ENCODE measurements at regions not wholly inside any gene's neighbourhood (a gene's known extent, or its start where the extent isn't known, plus 50 kb on each side); places are given as distances from the start of the nearest gene placed in this dataset.
A peak's percentile ranks its signal among the peaks of the same experiment; 100 is the strongest.

GRCh38 chr11:8340296-8340695 lies 76.6 kb upstream of the LMO1 start:
- DNase-seq: no peak
- Histone ChIP-seq H3K4me1 (peaks cover 0 to 41% (median 23%) of the 10 kb centered on the region in 6 donors), H3K27me3 (replicated peaks in 1 of 7) (peaks cover 0 to 6% (median 0%) of the 10 kb centered on the region in 7 donors), H3K9me3 (no peaks in the 10 kb centered on the region), H3K36me3 (no peaks in the 10 kb centered on the region), H3K4me3 (no peak overlapping the region), H3K27ac (no peak overlapping the region)
- WGBS, 5 donors: 57 to 90% (median 79%) methylated on average over 1 of the region's 1 CpG
- intact Hi-C loops (cut with DNase I; ENCODE audit: low total_unique reads): no loop called here
- TF ChIP-seq POLR2AphosphoS5 (IDR thresholded peaks at IDR 0.05) (no peak), CTCF (IDR thresholded peaks at IDR 0.05 in 8 of 11, conservative IDR thresholded peaks at IDR 0.05 in 3 of 11) (no peak), POLR2A (IDR thresholded peaks at IDR 0.05) (no peak)

GRCh38 chr11:8339592-8340022 lies 75.9 kb upstream of the LMO1 start:
- no peaks in the 10 kb centered on the region for H3K36me3 ChIP-seq
- no peak overlapping the region for H3K4me3 ChIP-seq
- H3K9me3 ChIP-seq: no peaks in the 10 kb centered on the region
- H3K27ac ChIP-seq: no peak overlapping the region
- intact Hi-C loops (cut with DNase I; ENCODE audit: low total_unique reads): no loop called here
- H3K4me1 ChIP-seq: peaks cover 0 to 41% (median 23%) of the 10 kb centered on the region in 6 donors
- DNase-seq: no peak
- WGBS, 5 donors: 67 to 87% (median 78%) methylated on average over 20 to 25 of the region's 25 CpGs
- TF ChIP-seq POLR2AphosphoS5 (IDR thresholded peaks at IDR 0.05): no peak
- TF ChIP-seq CTCF (IDR thresholded peaks at IDR 0.05 in 8 of 11, conservative IDR thresholded peaks at IDR 0.05 in 3 of 11): no peak
- no peak for TF ChIP-seq POLR2A (IDR thresholded peaks at IDR 0.05)
- peaks cover 0 to 6% (median 0%) of the 10 kb centered on the region in 7 donors for H3K27me3 ChIP-seq (replicated peaks in 1 of 7)

GRCh38 chr11:8338138-8338537 lies 74.5 kb upstream of the LMO1 start:
- DNase-seq: no peak
- TF ChIP-seq POLR2AphosphoS5 (IDR thresholded peaks at IDR 0.05) (no peak), CTCF (IDR thresholded peaks at IDR 0.05 in 8 of 11, conservative IDR thresholded peaks at IDR 0.05 in 3 of 11) (peak in 9 of 11 experiments; percentile 25 to 71 (median 61)), POLR2A (IDR thresholded peaks at IDR 0.05) (no peak)
- Histone ChIP-seq H3K36me3 (no peaks in the 10 kb centered on the region), H3K9me3 (no peaks in the 10 kb centered on the region), H3K27ac (peak overlapping the region in 4 of 8 donors; percentile 17 to 22 (median 20)), H3K27me3 (replicated peaks in 1 of 7) (peaks cover 0 to 6% (median 0%) of the 10 kb centered on the region in 7 donors), H3K4me3 (no peak overlapping the region), H3K4me1 (peaks cover 0 to 39% (median 17%) of the 10 kb centered on the region in 6 donors)
- intact Hi-C loops (cut with DNase I; ENCODE audit: low total_unique reads): no loop called here
- 47 to 59% (median 50%) methylated on average over 5 to 8 of the region's 8 CpGs for WGBS, 5 donors

GRCh38 chr11:8337130-8337795 lies 73.6 kb upstream of the LMO1 start:
- Histone ChIP-seq H3K27ac (no peak overlapping the region), H3K27me3 (replicated peaks in 1 of 7) (peaks cover 0 to 6% (median 0%) of the 10 kb centered on the region in 7 donors), H3K4me1 (peaks cover 0 to 37% (median 14%) of the 10 kb centered on the region in 6 donors), H3K36me3 (no peaks in the 10 kb centered on the region), H3K4me3 (no peak overlapping the region), H3K9me3 (no peaks in the 10 kb centered on the region)
- 52 to 75% (median 65%) methylated on average over 17 to 19 of the region's 19 CpGs for WGBS, 5 donors
- intact Hi-C loops (cut with DNase I; ENCODE audit: low total_unique reads): no loop called here
- TF ChIP-seq CTCF (IDR thresholded peaks at IDR 0.05 in 8 of 11, conservative IDR thresholded peaks at IDR 0.05 in 3 of 11) (no peak), POLR2AphosphoS5 (IDR thresholded peaks at IDR 0.05) (peak in 1 of 3 donors; percentile 52)
- DNase-seq: no peak

Data from spleen (tissue), 11 donors.